Frontal cortex (tissue), 3 donors: ENCODE measurements at regions not wholly inside any gene's neighbourhood (a gene's known extent, or its start where the extent isn't known, plus 50 kb on each side); places are given as distances from the start of the nearest gene placed in this dataset.

ENCODE experiments used
- DNase-seq, 2 donors: peaks; one replicate each; pipeline ENCODE4 v3.0.0; 2012; ENCODE audit warnings: low spot score in 2 of 2
- FAIRE-seq: peaks from 2 replicates; lab custom pipeline; 2012; peaks lifted over from hg19 to GRCh38; lab: Jason Lieb, UNC
- donor health status: control.
- donor health status: control.
- donor health status: control.

DNA sequence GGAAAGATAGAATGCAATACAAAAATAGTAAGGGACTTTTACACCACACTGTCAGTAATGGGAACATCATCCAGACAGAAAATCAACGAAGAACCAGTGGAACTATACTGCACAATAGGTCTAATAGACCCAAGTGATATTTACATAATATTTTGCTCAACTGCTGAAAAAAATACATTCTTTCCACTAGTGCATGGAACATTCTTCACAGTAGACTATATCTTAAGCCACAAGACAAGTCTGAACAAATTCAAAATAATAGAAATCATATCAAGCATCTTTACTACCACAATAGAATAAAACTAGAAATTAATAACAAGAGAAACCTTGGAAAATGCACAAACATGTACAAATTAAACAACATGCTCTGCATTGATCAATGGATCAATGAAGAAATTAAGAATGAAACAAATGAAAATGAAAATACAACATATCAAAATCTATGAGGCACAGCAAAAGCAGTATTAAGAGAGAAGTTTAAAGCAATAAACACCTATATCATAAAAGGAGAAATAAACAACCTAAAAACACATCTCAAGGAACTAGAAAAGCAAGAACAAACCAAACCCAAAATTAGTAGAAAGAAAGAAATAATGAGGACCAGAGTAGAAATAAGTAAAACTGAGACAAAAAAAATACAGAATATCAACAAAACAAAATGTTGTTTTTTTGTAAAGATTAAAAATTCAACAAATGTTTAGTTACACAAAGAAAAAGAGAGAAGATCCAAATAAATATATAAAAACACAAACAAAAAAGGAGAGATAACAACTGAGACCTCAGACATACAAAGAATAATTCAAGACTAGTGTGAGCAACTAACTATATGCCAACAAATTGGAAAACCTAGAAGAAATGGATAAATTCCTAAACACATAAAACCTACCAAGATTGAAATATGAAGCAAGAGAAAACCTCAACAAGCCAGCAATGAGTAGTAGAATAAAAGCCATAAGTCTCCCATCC, 51.5 kb upstream of the ANTXR2 start:
- DNase-seq: no peak
- peak; percentile 28 for FAIRE-seq
